GM21786 (cell line): ENCODE measurements at regions not wholly inside any gene's neighbourhood (a gene's known extent, or its start where the extent isn't known, plus 50 kb on each side); places are given as distances from the start of the nearest gene placed in this dataset.

Experiments used
- ATAC-seq: cut with Tn5 transposase; IDR thresholded peaks from one replicate; pipeline ENCODE4 v1.9.1; 2021; ENCODE audit not compliant: unreplicated experiment

- ATAC-seq = no peak
These were observed 546.9 kb downstream of the TFAP2B start for GRCh38 chr6:51365566-51365965.

GRCh38 chr6:51369485-51369884, 550.8 kb downstream of the TFAP2B start:
- no peak for ATAC-seq

- ATAC-seq = no peak
These were observed 564.2 kb downstream of the TFAP2B start for GRCh38 chr6:51382847-51383246.

- ATAC-seq = no peak
These were observed 566.1 kb downstream of the TFAP2B start for GRCh38 chr6:51384736-51385135.

GRCh38 chr6:51386347-51386836, 567.7 kb downstream of the TFAP2B start:
- ATAC-seq = no peak

- ATAC-seq = no peak
These were observed 569.2 kb downstream of the TFAP2B start for GRCh38 chr6:51387907-51388306.

- ATAC-seq = no peak
These were observed 575.4 kb downstream of the TFAP2B start for GRCh38 chr6:51394061-51394460.

GRCh38 chr6:51396583-51396982, 577.9 kb downstream of the TFAP2B start:
- ATAC-seq = peak; percentile 59

- peak; percentile 69 for ATAC-seq
These were observed 579.5 kb downstream of the TFAP2B start for GRCh38 chr6:51398064-51398705.

GRCh38 chr6:51398793-51399192, 580.1 kb downstream of the TFAP2B start:
- ATAC-seq = peak; percentile 26

GRCh38 chr6:51410453-51410852, 591.8 kb downstream of the TFAP2B start:
- ATAC-seq = no peak

- no peak for ATAC-seq
These were observed 592.9 kb downstream of the TFAP2B start for GRCh38 chr6:51411496-51412125.

GRCh38 chr6:51414361-51414760, 595.7 kb downstream of the TFAP2B start:
- no peak for ATAC-seq

- ATAC-seq = no peak
These were observed 596.8 kb downstream of the TFAP2B start for GRCh38 chr6:51415501-51415900.

- ATAC-seq = no peak
These were observed 610.5 kb downstream of the TFAP2B start for GRCh38 chr6:51429017-51429712.

GRCh38 chr6:51430589-51430988, 611.9 kb downstream of the TFAP2B start:
- ATAC-seq = no peak

- ATAC-seq = no peak
These were observed 613.8 kb downstream of the TFAP2B start for GRCh38 chr6:51432481-51432880.

GRCh38 chr6:51450248-51450957, 631.7 kb downstream of the TFAP2B start:
- ATAC-seq = no peak

- no peak for ATAC-seq
These were observed 632.3 kb downstream of the TFAP2B start for GRCh38 chr6:51450958-51451357.

GRCh38 chr6:51456282-51456681, 631.1 kb downstream of the PKHD1 start:
- ATAC-seq = no peak

- ATAC-seq = peak; percentile 96
These were observed 627.5 kb downstream of the PKHD1 start for GRCh38 chr6:51459958-51460357.
